HEK293T (cell line): ENCODE measurements at regions not wholly inside any gene's neighbourhood (a gene's known extent, or its start where the extent isn't known, plus 50 kb on each side); places are given as distances from the start of the nearest gene placed in this dataset.

Experiments used
- ARNT ChIP-seq: fragments of 450-650 bp; IDR thresholded peaks from 2 replicates; pipeline ENCODE4 v1.6.1; 2017; ENCODE audit warnings: mild to moderate bottlenecking
- BHLHE40 ChIP-seq: fragments of 450-650 bp; IDR thresholded peaks from 2 replicates; pipeline ENCODE4 v1.6.1; 2016; ENCODE audit warnings: mild to moderate bottlenecking, moderate library complexity, borderline replicate concordance
- CTBP1 ChIP-seq: fragments of 450-650 bp; IDR thresholded peaks from 2 replicates; pipeline ENCODE4 v1.6.1; 2016; ENCODE audit warnings: borderline replicate concordance
- FOXA1 ChIP-seq: fragments of 450-650 bp; IDR thresholded peaks from 2 replicates; pipeline ENCODE4 v1.6.1; 2016; ENCODE audit warnings: mild to moderate bottlenecking
- FOXM1 ChIP-seq: fragments of 450-650 bp; IDR thresholded peaks from 2 replicates; pipeline ENCODE4 v1.6.1; 2017; ENCODE audit warnings: mild to moderate bottlenecking, borderline replicate concordance
- HDGF ChIP-seq: fragments of 450-650 bp; IDR thresholded peaks from 2 replicates; pipeline ENCODE4 v1.6.1; 2017; ENCODE audit warnings: antibody characterized with exemption, borderline replicate concordance
- SP1 ChIP-seq: fragments of 450-650 bp; IDR thresholded peaks from 2 replicates; pipeline ENCODE4 v1.6.1; 2017
- SUZ12 ChIP-seq: fragments of 450-650 bp; IDR thresholded peaks from 2 replicates; pipeline ENCODE4 v1.6.1; 2016; ENCODE audit warnings: mild to moderate bottlenecking
- TARDBP ChIP-seq: fragments of 450-650 bp; IDR thresholded peaks from 2 replicates; pipeline ENCODE4 v1.6.1; 2016
- ZNF384 ChIP-seq: fragments of 450-650 bp; IDR thresholded peaks from 2 replicates; pipeline ENCODE4 v1.6.1; 2016
- TF ChIP-seq, protein P1 (sequence below): fragments of 450-650 bp; IDR thresholded peaks from 2 replicates; pipeline ENCODE4 v1.6.1; 2016

DNA sequence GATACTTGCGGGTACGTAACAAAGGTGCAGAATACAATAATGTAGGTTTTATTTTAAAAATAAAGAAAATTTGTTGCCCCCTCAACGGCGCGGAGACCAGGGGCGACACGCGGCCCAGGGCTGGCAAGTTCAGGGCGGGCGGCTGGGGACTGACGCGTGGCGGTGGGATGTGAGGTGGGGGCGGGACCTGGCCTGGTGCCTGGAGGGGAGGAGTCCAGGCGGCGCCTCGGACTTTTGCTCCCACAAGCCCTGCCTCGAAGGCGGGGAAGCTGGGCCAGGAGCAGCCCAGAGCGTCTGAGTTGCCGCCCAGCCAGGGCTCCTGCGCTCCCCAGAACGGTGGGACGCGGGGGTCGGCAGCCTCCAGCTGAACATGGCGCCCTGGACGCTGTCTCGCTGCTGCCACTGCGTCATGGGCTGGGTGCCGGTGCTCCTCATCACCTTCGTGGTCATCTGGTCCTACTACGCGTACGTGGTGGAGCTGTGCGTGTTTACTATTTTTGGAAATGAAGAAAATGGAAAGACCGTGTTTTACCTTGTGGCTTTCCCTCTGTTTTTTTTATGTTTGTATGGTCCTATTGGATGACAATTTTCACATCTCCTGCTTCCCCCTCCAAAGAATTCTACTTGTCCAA lies 1122.8 kb upstream of the ATXN8OS start:
- TF ChIP-seq BHLHE40 (no peak), FOXA1 (no peak), TARDBP (no peak), SUZ12 (no peak), HDGF (no peak), FOXM1 (no peak), SP1 (no peak), CTBP1 (no peak), ZNF384 (no peak), ARNT (no peak)
- TF ChIP-seq, protein P1, sequence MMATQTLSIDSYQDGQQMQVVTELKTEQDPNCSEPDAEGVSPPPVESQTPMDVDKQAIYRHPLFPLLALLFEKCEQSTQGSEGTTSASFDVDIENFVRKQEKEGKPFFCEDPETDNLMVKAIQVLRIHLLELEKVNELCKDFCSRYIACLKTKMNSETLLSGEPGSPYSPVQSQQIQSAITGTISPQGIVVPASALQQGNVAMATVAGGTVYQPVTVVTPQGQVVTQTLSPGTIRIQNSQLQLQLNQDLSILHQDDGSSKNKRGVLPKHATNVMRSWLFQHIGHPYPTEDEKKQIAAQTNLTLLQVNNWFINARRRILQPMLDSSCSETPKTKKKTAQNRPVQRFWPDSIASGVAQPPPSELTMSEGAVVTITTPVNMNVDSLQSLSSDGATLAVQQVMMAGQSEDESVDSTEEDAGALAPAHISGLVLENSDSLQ = no peak
